ENCODE measurements at regions not wholly inside any gene's neighbourhood (a gene's known extent, or its start where the extent isn't known, plus 50 kb on each side); places are given as distances from the start of the nearest gene placed in this dataset.

DNA sequence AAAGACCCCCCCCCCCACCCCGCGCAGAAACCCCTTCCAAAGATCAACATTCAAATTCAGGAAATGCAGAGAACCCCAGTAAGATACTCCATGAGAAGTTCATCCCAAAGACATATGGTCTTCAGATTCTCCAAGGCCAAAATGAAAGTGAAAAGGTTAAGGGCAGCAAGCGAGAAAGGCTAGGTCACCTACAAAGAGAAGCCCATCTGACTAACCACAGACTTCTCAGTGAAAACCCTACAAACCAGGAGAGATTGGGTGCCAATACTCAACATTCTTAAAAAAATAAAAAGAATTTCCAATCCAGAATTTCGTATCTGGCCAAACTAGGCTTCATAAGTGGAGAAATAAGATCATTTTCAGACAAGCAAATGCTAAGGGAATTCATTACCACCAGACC is 175.2 kb downstream of the RND3 start:
- DNase-seq (ENCODE audit: low spot score) = no peak
- TF ChIP-seq, protein P1, sequence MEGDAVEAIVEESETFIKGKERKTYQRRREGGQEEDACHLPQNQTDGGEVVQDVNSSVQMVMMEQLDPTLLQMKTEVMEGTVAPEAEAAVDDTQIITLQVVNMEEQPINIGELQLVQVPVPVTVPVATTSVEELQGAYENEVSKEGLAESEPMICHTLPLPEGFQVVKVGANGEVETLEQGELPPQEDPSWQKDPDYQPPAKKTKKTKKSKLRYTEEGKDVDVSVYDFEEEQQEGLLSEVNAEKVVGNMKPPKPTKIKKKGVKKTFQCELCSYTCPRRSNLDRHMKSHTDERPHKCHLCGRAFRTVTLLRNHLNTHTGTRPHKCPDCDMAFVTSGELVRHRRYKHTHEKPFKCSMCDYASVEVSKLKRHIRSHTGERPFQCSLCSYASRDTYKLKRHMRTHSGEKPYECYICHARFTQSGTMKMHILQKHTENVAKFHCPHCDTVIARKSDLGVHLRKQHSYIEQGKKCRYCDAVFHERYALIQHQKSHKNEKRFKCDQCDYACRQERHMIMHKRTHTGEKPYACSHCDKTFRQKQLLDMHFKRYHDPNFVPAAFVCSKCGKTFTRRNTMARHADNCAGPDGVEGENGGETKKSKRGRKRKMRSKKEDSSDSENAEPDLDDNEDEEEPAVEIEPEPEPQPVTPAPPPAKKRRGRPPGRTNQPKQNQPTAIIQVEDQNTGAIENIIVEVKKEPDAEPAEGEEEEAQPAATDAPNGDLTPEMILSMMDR (IDR thresholded peaks at IDR 0.05; ENCODE audit: extremely low read depth, insufficient read depth, missing control alignments) = no peak
- in situ Hi-C loops (cut with MboI; ENCODE audit: low pct_unique_long_range_greater_than_20kb, low sequenced_read_pairs, unreplicated experiment) = no loop called here

DNA sequence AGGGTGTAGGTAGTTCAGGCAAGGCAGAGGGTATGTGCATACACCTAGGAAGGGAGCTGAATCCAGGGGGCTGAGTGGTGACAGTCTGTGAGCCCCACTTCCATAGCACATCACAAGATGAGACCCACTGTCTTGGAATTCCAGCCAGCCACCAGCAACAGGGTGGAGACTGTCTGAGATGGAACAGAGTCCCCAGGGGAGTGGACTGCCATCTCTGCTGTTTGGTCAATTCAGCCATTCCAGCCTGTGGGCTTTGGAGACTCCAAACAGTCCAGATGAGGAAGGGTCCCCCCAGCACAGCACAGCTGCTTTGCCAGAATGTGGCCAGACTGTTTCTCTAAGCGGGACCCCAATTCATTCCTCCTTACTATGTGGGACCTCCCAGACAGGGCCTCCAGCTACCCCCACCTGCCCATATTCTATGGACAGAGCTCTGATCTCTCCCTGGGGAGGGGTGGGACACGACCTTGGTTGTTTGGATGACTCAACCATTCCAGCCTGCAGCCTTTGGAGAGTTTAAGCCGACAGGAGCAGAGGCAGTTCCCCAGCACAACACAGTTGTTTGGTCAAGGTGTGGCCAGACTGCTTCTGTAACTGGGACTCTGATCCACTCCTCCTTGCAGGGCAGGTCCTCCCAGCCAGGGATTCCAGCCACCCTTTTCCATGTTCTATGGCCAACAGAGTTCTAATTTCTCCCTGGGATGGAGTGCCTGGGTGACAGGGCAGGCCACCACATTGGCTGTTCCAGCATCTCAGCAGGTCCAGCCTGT is 178.0 kb downstream of the RND3 start:
- in situ Hi-C loops (cut with MboI; ENCODE audit: low pct_unique_long_range_greater_than_20kb, low sequenced_read_pairs, unreplicated experiment) = no loop called here
- TF ChIP-seq, protein P1 (IDR thresholded peaks at IDR 0.05; ENCODE audit: extremely low read depth, insufficient read depth, missing control alignments) = no peak
- no peak for DNase-seq (ENCODE audit: low spot score)

DNA sequence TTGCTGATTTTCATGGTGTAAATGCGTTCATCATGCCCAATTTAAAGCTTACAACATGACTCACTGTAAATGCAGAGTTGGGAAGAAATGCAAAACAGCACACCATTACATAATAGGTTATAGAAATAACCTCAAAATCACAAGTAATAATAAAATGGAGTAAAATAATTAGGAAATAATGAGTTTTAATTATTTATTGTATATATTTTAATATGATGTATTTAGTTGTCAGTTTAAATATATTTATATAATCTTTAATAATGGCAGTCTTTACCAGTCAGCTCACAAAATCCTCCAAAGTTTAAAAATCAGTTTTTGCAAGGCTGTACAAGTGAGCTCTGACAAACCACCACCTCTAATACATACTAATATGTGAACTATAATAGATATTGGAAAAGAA is 180.2 kb downstream of the RND3 start:
- no peak for DNase-seq (ENCODE audit: low spot score)
- TF ChIP-seq, protein P1 (IDR thresholded peaks at IDR 0.05; ENCODE audit: extremely low read depth, insufficient read depth, missing control alignments) = no peak
- in situ Hi-C loops (cut with MboI; ENCODE audit: low pct_unique_long_range_greater_than_20kb, low sequenced_read_pairs, unreplicated experiment) = no loop called here

DNA sequence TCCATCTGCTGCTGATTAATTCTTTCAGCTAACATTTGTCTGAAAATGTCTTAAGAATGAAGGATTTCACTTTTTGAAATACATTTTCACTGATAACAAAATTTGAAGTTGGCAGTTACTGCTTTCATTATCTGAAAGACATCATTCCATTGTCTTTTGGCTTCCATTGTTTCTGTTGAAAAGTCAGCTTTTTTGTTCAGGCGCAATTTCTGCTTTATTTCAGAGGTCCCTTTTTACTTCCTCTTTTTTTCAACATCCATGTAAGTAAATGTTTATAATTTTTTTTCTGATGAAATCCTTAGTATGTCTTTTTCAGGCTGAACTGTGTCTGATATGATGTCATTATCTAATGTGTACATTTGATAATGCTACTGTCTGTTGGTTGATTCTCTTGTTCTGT is 184.2 kb downstream of the RND3 start:
- TF ChIP-seq, protein P1 (IDR thresholded peaks at IDR 0.05; ENCODE audit: extremely low read depth, insufficient read depth, missing control alignments) = no peak
- in situ Hi-C loops (cut with MboI; ENCODE audit: low pct_unique_long_range_greater_than_20kb, low sequenced_read_pairs, unreplicated experiment) = no loop called here
- DNase-seq (ENCODE audit: low spot score) = no peak

DNA sequence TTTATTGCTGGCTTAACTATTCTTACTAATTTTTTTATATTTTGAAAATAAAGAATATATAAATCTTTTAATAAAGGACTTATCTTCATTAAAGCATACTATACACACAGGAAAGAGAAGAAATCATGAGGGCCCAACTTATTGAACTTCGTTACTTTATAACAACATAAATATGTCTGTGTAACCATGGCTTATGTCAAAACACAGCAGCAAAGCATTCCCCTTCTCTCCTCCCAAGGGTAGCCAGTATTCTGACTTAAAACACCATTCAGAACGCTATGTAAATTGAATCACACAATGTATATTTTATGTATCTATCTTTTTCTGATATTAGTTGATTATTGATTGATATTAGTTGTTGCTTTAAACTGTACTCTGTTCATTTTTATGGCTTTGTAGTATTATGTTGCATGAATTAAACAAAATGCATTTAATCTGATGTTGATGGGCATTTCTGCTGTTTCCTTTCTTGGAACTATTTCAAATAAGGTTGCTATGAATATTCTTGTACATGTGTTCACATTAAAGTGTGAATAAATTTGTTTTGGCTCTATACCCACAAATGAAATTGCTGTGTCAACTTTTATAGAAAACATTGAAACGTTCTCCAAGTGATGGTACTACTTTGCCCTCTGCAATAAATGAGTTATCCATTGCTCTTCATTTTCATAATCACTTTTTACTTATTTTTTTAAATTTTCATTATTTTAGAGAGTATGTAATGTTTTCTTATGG is 188.7 kb downstream of the RND3 start:
- no peak for DNase-seq (ENCODE audit: low spot score)
- TF ChIP-seq, protein P1 (IDR thresholded peaks at IDR 0.05; ENCODE audit: extremely low read depth, insufficient read depth, missing control alignments) = no peak
- in situ Hi-C loops (cut with MboI; ENCODE audit: low pct_unique_long_range_greater_than_20kb, low sequenced_read_pairs, unreplicated experiment) = no loop called here

DNA sequence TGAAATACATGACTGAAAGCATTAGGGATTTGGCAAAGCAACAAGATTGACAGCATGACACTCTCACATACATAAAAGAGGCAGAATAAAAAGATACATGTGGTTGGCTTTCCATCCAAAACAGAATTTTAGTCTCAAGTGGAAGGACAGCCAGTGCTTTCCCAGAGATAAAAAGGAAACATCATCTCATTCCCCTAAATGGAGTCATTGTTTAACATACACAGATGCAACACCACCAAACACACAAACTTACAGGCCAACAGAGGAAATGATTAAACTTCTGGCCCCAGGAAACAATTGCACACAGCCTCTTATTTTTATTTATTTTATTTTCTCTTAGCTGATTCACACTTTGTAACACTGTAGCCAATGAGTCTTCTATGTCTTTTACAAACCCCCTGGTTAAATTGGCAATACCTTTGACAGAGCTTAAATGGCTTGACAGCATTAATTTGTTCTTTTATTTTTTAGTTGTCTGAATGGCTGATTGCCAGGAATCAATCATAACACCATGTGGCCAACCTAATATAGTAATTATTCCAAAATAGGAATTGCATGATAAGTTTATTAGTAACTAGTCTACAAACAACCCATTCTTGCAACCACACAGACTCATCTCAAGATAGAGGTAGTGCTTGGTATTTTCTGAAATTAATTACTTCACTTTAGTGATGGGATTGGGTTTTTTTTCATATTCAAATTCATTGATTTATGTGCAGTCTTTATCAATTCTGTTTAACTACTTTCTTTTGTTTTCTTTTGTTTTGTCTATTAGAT is 190.5 kb downstream of the RND3 start:
- in situ Hi-C loops (cut with MboI; ENCODE audit: low pct_unique_long_range_greater_than_20kb, low sequenced_read_pairs, unreplicated experiment) = no loop called here
- DNase-seq (ENCODE audit: low spot score) = no peak
- TF ChIP-seq, protein P1 (IDR thresholded peaks at IDR 0.05; ENCODE audit: extremely low read depth, insufficient read depth, missing control alignments) = no peak

Data from GM13977 (cell line).